Spinal cord (tissue), 9 donors: ENCODE measurements at regions not wholly inside any gene's neighbourhood (a gene's known extent, or its start where the extent isn't known, plus 50 kb on each side); places are given as distances from the start of the nearest gene placed in this dataset.

ENCODE experiments used
- DNase-seq, 6 donors: peaks; one replicate each; pipeline versions ENCODE4 v3.0.0 to v3.0.0-alpha.2; 2013 to 2015; ENCODE audit warnings: low spot score in 6 of 6, low read depth in 4 of 6
- H3K27ac ChIP-seq: one replicate; pipeline ENCODE4 v1.5.1; 2013; ENCODE audit warnings: low read depth, low read length, control low read depth
- H3K27me3 ChIP-seq: one replicate; pipeline ENCODE4 v1.6.1; 2013; ENCODE audit warnings: low read length; ENCODE audit not compliant: control insufficient read depth, insufficient read depth
- H3K36me3 ChIP-seq: one replicate; pipeline ENCODE4 v1.6.1; 2013; ENCODE audit warnings: low read length; ENCODE audit not compliant: control insufficient read depth, insufficient read depth
- H3K4me1 ChIP-seq: one replicate; pipeline ENCODE4 v1.6.1; 2013; ENCODE audit warnings: low read length; ENCODE audit not compliant: control insufficient read depth, insufficient read depth
- H3K4me3 ChIP-seq: one replicate; pipeline ENCODE4 v1.5.1; 2013; ENCODE audit warnings: low read depth, low read length, control low read depth
- H3K9me3 ChIP-seq: one replicate; pipeline ENCODE4 v1.6.1; 2013; ENCODE audit warnings: low read length; ENCODE audit not compliant: control insufficient read depth, insufficient read depth
- WGBS: methylation state at CpG from one replicate; pipeline ENCODE4 v1.1.5; 2013; ENCODE audit warnings: missing lambda C conversion rate; ENCODE audit not compliant: insufficient coverage; 5-methylcytosine and 5-hydroxymethylcytosine counted together
- donor health status: healthy.

- WGBS = no CpG with 5 or more reads among the region's 4 CpGs
- H3K4me1 ChIP-seq = no peaks in the 10 kb centered on the region
- H3K27me3 ChIP-seq = no peaks in the 10 kb centered on the region
- no peak overlapping the region for H3K27ac ChIP-seq
- H3K9me3 ChIP-seq = no peaks in the 10 kb centered on the region
- no peak for DNase-seq
- H3K36me3 ChIP-seq = no peaks in the 10 kb centered on the region
- no peak overlapping the region for H3K4me3 ChIP-seq
Measured at GRCh38 chr14:42710071-42710470, 1103.4 kb downstream of the LRFN5 start.

DNA sequence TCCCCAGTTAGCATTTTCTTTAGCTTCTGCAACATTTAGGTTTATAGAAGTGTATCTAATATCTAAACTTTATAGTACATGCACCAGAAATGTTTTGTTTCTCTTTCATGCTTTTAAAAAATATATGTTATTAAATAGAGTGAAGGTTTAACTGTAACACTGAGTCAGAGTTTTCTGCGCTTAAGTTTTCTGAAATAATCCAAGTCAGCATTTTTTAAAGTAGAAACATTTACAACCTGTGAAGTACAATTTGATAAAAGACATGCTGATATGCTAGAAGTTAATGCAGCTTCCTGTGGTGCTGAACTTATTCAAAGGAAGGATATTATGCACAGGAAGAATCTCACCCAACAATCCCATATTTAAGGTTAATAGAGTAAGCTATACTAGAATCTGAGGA, 1096.8 kb downstream of the LRFN5 start:
- H3K27ac ChIP-seq = no peak overlapping the region
- H3K4me3 ChIP-seq = no peak overlapping the region
- no peaks in the 10 kb centered on the region for H3K9me3 ChIP-seq
- no CpG with 5 or more reads among the region's 1 CpG for WGBS
- no peaks in the 10 kb centered on the region for H3K4me1 ChIP-seq
- DNase-seq = peak in 1 of 6 donors; percentile 18
- H3K27me3 ChIP-seq = no peaks in the 10 kb centered on the region
- H3K36me3 ChIP-seq = no peaks in the 10 kb centered on the region

DNA sequence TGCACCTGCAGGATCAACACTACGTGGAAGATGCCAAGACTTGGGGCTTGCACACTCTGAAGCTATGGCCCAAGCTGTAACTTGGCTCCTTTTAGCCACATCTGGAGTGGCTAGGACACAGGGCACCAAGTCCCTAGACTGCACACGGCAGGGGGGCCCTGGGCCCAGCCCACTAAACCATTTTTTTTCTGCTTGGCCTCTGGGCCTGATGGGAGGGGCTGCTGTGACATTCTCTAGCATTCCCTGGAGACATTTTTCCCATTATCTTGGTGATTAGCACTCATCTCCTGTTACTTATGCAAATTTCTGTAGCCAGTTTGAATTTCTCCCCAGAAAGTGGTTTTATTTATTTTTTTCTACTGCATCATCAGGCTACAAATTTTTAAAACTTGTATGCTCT, 1080.7 kb downstream of the LRFN5 start:
- Histone ChIP-seq H3K4me3 (no peak overlapping the region), H3K4me1 (no peaks in the 10 kb centered on the region), H3K36me3 (no peaks in the 10 kb centered on the region), H3K9me3 (no peaks in the 10 kb centered on the region), H3K27ac (no peak overlapping the region), H3K27me3 (no peaks in the 10 kb centered on the region)
- WGBS = 81% methylated on average over 2 of the region's 2 CpGs
- DNase-seq = no peak

DNA sequence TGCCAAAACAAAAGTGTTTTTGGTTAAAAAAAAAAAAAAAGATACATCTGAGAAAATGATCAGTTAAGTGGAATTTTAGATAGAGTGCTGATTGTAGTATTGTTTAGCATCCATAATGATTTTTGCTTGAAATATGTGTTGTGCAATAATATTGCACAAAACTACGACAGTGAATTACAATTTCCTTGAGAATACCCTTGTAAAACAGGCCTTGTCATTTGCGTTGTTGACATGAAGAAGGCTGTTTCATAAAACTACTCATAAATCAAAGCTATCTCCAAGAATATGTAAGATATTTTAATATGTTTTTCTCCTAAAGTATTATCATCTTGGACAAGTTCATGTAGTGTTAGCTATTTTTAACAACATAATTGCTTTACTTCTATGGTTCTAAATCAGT, 1077.0 kb downstream of the LRFN5 start:
- Histone ChIP-seq H3K27me3 (no peaks in the 10 kb centered on the region), H3K36me3 (no peaks in the 10 kb centered on the region)
- no CpG with 5 or more reads among the region's 2 CpGs for WGBS

GRCh38 chr14:42676636-42677035, 1070.0 kb downstream of the LRFN5 start:
- no peaks in the 10 kb centered on the region for H3K9me3 ChIP-seq
- H3K27me3 ChIP-seq = no peaks in the 10 kb centered on the region
- no peak overlapping the region for H3K27ac ChIP-seq
- H3K4me1 ChIP-seq = no peaks in the 10 kb centered on the region
- no peak overlapping the region for H3K4me3 ChIP-seq
- 100% methylated on average over 1 of the region's 2 CpGs for WGBS
- DNase-seq = no peak
- no peaks in the 10 kb centered on the region for H3K36me3 ChIP-seq

More for the DNA sequence above, 1077.0 kb downstream of the LRFN5 start:
- no peaks in the 10 kb centered on the region for H3K9me3 ChIP-seq
- no peak overlapping the region for H3K27ac ChIP-seq
- no peak overlapping the region for H3K4me3 ChIP-seq
- no peak for DNase-seq
- H3K4me1 ChIP-seq = no peaks in the 10 kb centered on the region

DNA sequence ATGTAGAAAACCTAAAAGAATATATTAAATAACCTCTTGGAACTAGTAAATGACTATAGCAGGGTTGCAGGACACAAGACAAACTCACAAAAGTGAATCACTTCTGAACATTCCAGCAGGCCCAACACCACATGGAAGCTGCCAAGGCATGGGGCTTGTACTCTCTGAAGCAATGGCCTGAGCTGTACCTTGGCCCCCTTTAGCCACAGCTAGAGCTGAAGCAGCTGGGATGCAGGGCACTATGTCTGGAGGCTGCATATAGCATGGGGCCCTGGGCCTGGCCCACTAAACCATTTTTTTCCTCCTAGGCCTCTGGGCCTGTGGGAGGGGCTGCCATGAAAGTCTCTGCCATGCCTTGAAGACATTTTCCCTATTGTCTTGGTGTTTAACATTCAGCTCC, 1067.3 kb downstream of the LRFN5 start:
- Histone ChIP-seq H3K4me1 (no peaks in the 10 kb centered on the region), H3K4me3 (no peak overlapping the region), H3K27me3 (no peaks in the 10 kb centered on the region), H3K9me3 (no peaks in the 10 kb centered on the region), H3K36me3 (no peaks in the 10 kb centered on the region), H3K27ac (no peak overlapping the region)
- DNase-seq = no peak

DNA sequence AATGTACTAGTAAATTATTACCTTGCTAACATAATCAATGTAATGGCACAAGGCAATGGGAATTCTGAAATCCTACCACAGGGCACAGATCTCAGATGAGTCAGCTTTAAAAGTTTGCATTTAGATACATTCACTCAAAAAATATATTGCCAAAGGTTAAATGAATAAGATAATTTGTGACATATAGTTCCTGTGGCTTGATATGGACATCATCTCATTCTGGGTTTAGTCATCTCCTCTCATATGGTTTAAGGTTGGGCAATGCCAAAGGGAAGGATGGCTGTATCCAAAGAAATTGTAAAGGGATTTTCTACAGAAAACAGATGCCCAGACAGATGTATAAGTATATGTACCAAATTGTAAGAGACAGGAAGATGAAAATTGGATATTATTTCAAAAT, 1065.0 kb downstream of the LRFN5 start:
- no peaks in the 10 kb centered on the region for H3K4me1 ChIP-seq
- H3K36me3 ChIP-seq = no peaks in the 10 kb centered on the region
- H3K4me3 ChIP-seq = no peak overlapping the region
- no peak overlapping the region for H3K27ac ChIP-seq
- no peaks in the 10 kb centered on the region for H3K27me3 ChIP-seq
- no peak for DNase-seq
- H3K9me3 ChIP-seq = no peaks in the 10 kb centered on the region

GRCh38 chr14:42665083-42665482, 1058.4 kb downstream of the LRFN5 start:
- H3K4me1 ChIP-seq = no peaks in the 10 kb centered on the region
- no peak overlapping the region for H3K27ac ChIP-seq
- no peaks in the 10 kb centered on the region for H3K9me3 ChIP-seq
- H3K27me3 ChIP-seq = no peaks in the 10 kb centered on the region
- H3K4me3 ChIP-seq = no peak overlapping the region
- no peaks in the 10 kb centered on the region for H3K36me3 ChIP-seq
- no peak for DNase-seq

- Histone ChIP-seq H3K4me3 (no peak overlapping the region), H3K27me3 (no peaks in the 10 kb centered on the region), H3K36me3 (no peaks in the 10 kb centered on the region), H3K9me3 (no peaks in the 10 kb centered on the region), H3K4me1 (no peaks in the 10 kb centered on the region), H3K27ac (no peak overlapping the region)
- no peak for DNase-seq
- no CpG with 5 or more reads among the region's 1 CpG for WGBS
Measured at GRCh38 chr14:42664190-42664589, 1057.5 kb downstream of the LRFN5 start.

- Histone ChIP-seq H3K4me3 (no peak overlapping the region), H3K4me1 (no peaks in the 10 kb centered on the region), H3K9me3 (no peaks in the 10 kb centered on the region), H3K27ac (no peak overlapping the region), H3K36me3 (no peaks in the 10 kb centered on the region), H3K27me3 (no peaks in the 10 kb centered on the region)
- no CpG with 5 or more reads among the region's 2 CpGs for WGBS
- DNase-seq = no peak
Measured at GRCh38 chr14:42654707-42655106, 1048.0 kb downstream of the LRFN5 start.

- Histone ChIP-seq H3K9me3 (no peaks in the 10 kb centered on the region), H3K27me3 (no peaks in the 10 kb centered on the region), H3K27ac (no peak overlapping the region), H3K4me1 (no peaks in the 10 kb centered on the region), H3K36me3 (no peaks in the 10 kb centered on the region), H3K4me3 (no peak overlapping the region)
- no peak for DNase-seq
- no CpG with 5 or more reads among the region's 3 CpGs for WGBS
Measured at GRCh38 chr14:42642787-42643186, 1036.1 kb downstream of the LRFN5 start.
